ENCODE measurements at regions not wholly inside any gene's neighbourhood (a gene's known extent, or its start where the extent isn't known, plus 50 kb on each side); places are given as distances from the start of the nearest gene placed in this dataset.

DNA sequence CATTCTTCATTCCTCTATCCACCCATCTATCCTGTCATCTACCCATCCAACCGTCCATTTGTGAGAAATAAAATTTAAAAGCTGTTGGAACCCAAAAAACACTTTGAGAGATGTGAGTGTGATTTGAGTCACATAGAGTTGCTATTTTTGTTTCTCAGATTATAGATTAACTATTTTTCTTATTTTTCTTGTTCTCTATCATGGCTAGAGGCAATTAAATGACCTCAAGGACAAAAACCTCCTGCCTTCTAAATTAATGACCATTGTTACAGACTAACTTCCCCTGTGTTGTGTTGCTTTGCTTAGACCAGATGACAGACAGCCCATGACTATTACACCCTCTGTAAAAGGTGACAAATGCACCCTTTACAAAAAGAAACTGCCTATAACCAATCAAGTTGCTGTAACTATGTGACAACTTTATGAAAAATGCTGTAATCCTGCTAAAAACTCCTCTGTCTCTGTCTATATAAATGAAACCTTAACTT lies 207.9 kb upstream of the CXCR4 start:
- no peaks in the 10 kb centered on the region for H3K9me3 ChIP-seq (ENCODE audit: control insufficient read depth, low read depth, low read length)
- TF ChIP-seq, protein P1, sequence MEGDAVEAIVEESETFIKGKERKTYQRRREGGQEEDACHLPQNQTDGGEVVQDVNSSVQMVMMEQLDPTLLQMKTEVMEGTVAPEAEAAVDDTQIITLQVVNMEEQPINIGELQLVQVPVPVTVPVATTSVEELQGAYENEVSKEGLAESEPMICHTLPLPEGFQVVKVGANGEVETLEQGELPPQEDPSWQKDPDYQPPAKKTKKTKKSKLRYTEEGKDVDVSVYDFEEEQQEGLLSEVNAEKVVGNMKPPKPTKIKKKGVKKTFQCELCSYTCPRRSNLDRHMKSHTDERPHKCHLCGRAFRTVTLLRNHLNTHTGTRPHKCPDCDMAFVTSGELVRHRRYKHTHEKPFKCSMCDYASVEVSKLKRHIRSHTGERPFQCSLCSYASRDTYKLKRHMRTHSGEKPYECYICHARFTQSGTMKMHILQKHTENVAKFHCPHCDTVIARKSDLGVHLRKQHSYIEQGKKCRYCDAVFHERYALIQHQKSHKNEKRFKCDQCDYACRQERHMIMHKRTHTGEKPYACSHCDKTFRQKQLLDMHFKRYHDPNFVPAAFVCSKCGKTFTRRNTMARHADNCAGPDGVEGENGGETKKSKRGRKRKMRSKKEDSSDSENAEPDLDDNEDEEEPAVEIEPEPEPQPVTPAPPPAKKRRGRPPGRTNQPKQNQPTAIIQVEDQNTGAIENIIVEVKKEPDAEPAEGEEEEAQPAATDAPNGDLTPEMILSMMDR (optimal IDR thresholded peaks at IDR 0.05 in 1 of 3, IDR thresholded peaks at IDR 0.05 in 1 of 3, conservative IDR thresholded peaks at IDR 0.05 in 1 of 3; ENCODE audit: extremely low read depth in 1 of 3, insufficient read depth in 2 of 3, low read length in 3 of 3), result no peak
- TF ChIP-seq EZH2 (IDR thresholded peaks at IDR 0.05; ENCODE audit: low read length), result no peak
- H3K27ac ChIP-seq (ENCODE audit: control insufficient read depth, insufficient read depth, low read length), result no peak overlapping the region
- H3K9ac ChIP-seq (ENCODE audit: control insufficient read depth, extremely low read depth, insufficient read depth, low read length), result no peak overlapping the region
- no peaks in the 10 kb centered on the region for H3K79me2 ChIP-seq (ENCODE audit: control insufficient read depth, insufficient read depth, low read length)
- no peaks in the 10 kb centered on the region for H3K27me3 ChIP-seq (ENCODE audit: control insufficient read depth, extremely low read depth, insufficient read depth, low read length)
- no peak overlapping the region for H2AFZ ChIP-seq (ENCODE audit: control insufficient read depth, low read length)
- dilution Hi-C loops (cut with MboI; ENCODE audit: extremely low pct_ligation_motif_present, low sequenced_read_pairs), result no loop called here
- FAIRE-seq (no peak), DNase-seq (ENCODE audit: low read depth, low spot score) (no peak)
- no peaks in the 10 kb centered on the region for H3K9me1 ChIP-seq (ENCODE audit: control insufficient read depth, extremely low read depth, insufficient read depth, low read length)
- H3K36me3 ChIP-seq (ENCODE audit: control insufficient read depth in 2 of 2, extremely low read depth in 1 of 2, insufficient read depth in 2 of 2, low read length in 2 of 2), result no peaks in the 10 kb centered on the region
- no peak overlapping the region for H3K4me2 ChIP-seq (ENCODE audit: control insufficient read depth, extremely low read depth, insufficient read depth, low read depth, low read length)
- no peaks in the 10 kb centered on the region for H3K4me1 ChIP-seq (ENCODE audit: control insufficient read depth, extremely low read depth, insufficient read depth, low read length)
- no peaks in the 10 kb centered on the region for H4K20me1 ChIP-seq (ENCODE audit: control insufficient read depth, extremely low read depth, insufficient read depth, low read length)
- H3K4me3 ChIP-seq (ENCODE audit: control insufficient read depth in 2 of 3, extremely low read depth in 1 of 3, insufficient read depth in 2 of 3, low read depth in 1 of 3, low read length in 3 of 3), result no peak overlapping the region

GRCh38 chr2:136324966-136325365 lies 207.0 kb upstream of the CXCR4 start:
- Histone ChIP-seq H3K27ac (ENCODE audit: control insufficient read depth, insufficient read depth, low read length) (no peak overlapping the region), H3K9me3 (ENCODE audit: control insufficient read depth, low read depth, low read length) (no peaks in the 10 kb centered on the region), H4K20me1 (ENCODE audit: control insufficient read depth, extremely low read depth, insufficient read depth, low read length) (no peaks in the 10 kb centered on the region), H3K4me3 (ENCODE audit: control insufficient read depth in 2 of 3, extremely low read depth in 1 of 3, insufficient read depth in 2 of 3, low read depth in 1 of 3, low read length in 3 of 3) (no peak overlapping the region), H3K4me1 (ENCODE audit: control insufficient read depth, extremely low read depth, insufficient read depth, low read length) (no peaks in the 10 kb centered on the region), H3K9me1 (ENCODE audit: control insufficient read depth, extremely low read depth, insufficient read depth, low read length) (no peaks in the 10 kb centered on the region), H3K4me2 (ENCODE audit: control insufficient read depth, extremely low read depth, insufficient read depth, low read depth, low read length) (no peak overlapping the region), H3K36me3 (ENCODE audit: control insufficient read depth in 2 of 2, extremely low read depth in 1 of 2, insufficient read depth in 2 of 2, low read length in 2 of 2) (no peaks in the 10 kb centered on the region), H2AFZ (ENCODE audit: control insufficient read depth, low read length) (no peak overlapping the region), H3K27me3 (ENCODE audit: control insufficient read depth, extremely low read depth, insufficient read depth, low read length) (no peaks in the 10 kb centered on the region), H3K9ac (ENCODE audit: control insufficient read depth, extremely low read depth, insufficient read depth, low read length) (no peak overlapping the region), H3K79me2 (ENCODE audit: control insufficient read depth, insufficient read depth, low read length) (no peaks in the 10 kb centered on the region)
- FAIRE-seq, result no peak
- no peak for TF ChIP-seq EZH2 (IDR thresholded peaks at IDR 0.05; ENCODE audit: low read length)
- TF ChIP-seq, protein P1 (optimal IDR thresholded peaks at IDR 0.05 in 1 of 3, IDR thresholded peaks at IDR 0.05 in 1 of 3, conservative IDR thresholded peaks at IDR 0.05 in 1 of 3; ENCODE audit: extremely low read depth in 1 of 3, insufficient read depth in 2 of 3, low read length in 3 of 3), result no peak
- DNase-seq (ENCODE audit: low read depth, low spot score), result no peak
- dilution Hi-C loops (cut with MboI; ENCODE audit: extremely low pct_ligation_motif_present, low sequenced_read_pairs), result no loop called here

All from keratinocyte (primary cell).